HG02943 (cell line): ENCODE measurements at regions not wholly inside any gene's neighbourhood (a gene's known extent, or its start where the extent isn't known, plus 50 kb on each side); places are given as distances from the start of the nearest gene placed in this dataset.
"Not testable (repeated sequence)": the region's sequence is repeated elsewhere in the genome, so short reads cannot be mapped to it uniquely, and the experiment has no call there.

Experiments used
- ATAC-seq: cut with Tn5 transposase; IDR thresholded peaks from one replicate; pipeline ENCODE4 v1.9.1; 2021; ENCODE audit warnings: mild to moderate bottlenecking, low read depth, moderate library complexity; ENCODE audit not compliant: unreplicated experiment

GRCh38 chr6:98088537-98088936 lies 745.8 kb upstream of the POU3F2 start:
- ATAC-seq = not testable (repeated sequence)

- ATAC-seq = no peak
Measured at GRCh38 chr6:98092331-98092730, 742.0 kb upstream of the POU3F2 start.

- no peak for ATAC-seq
Measured at GRCh38 chr6:98094696-98095095, 739.7 kb upstream of the POU3F2 start.

- no peak for ATAC-seq
Measured at GRCh38 chr6:98107801-98108200, 726.6 kb upstream of the POU3F2 start.

- no peak for ATAC-seq
Measured at GRCh38 chr6:98116455-98116854, 717.9 kb upstream of the POU3F2 start.

GRCh38 chr6:98117068-98117467 lies 717.3 kb upstream of the POU3F2 start:
- ATAC-seq = no peak

- ATAC-seq = no peak
Measured at GRCh38 chr6:98118397-98119045, 715.9 kb upstream of the POU3F2 start.

GRCh38 chr6:98124171-98124570 lies 710.2 kb upstream of the POU3F2 start:
- ATAC-seq = no peak

GRCh38 chr6:98131290-98131990 lies 702.9 kb upstream of the POU3F2 start:
- no peak for ATAC-seq

GRCh38 chr6:98136333-98136732 lies 698.0 kb upstream of the POU3F2 start:
- ATAC-seq = no peak

- no peak for ATAC-seq
Measured at GRCh38 chr6:98137391-98137790, 697.0 kb upstream of the POU3F2 start.

GRCh38 chr6:98142839-98143238 lies 691.5 kb upstream of the POU3F2 start:
- no peak for ATAC-seq

- no peak for ATAC-seq
Measured at GRCh38 chr6:98146656-98147055, 687.7 kb upstream of the POU3F2 start.

GRCh38 chr6:98156580-98156979 lies 677.8 kb upstream of the POU3F2 start:
- ATAC-seq = no peak

- no peak for ATAC-seq
Measured at GRCh38 chr6:98179606-98180005, 654.8 kb upstream of the POU3F2 start.

GRCh38 chr6:98200084-98200483 lies 634.3 kb upstream of the POU3F2 start:
- ATAC-seq = no peak

GRCh38 chr6:98203170-98203806 lies 631.1 kb upstream of the POU3F2 start:
- ATAC-seq = no peak

- ATAC-seq = no peak
Measured at GRCh38 chr6:98212468-98212867, 621.9 kb upstream of the POU3F2 start.

- ATAC-seq = no peak
Measured at GRCh38 chr6:98215531-98215930, 618.8 kb upstream of the POU3F2 start.

GRCh38 chr6:98230250-98230649 lies 604.1 kb upstream of the POU3F2 start:
- ATAC-seq = no peak

- no peak for ATAC-seq
Measured at GRCh38 chr6:98239057-98239456, 595.3 kb upstream of the POU3F2 start.

GRCh38 chr6:98241630-98242029 lies 592.7 kb upstream of the POU3F2 start:
- no peak for ATAC-seq
